GM23338 (cell line): ENCODE measurements at regions not wholly inside any gene's neighbourhood (a gene's known extent, or its start where the extent isn't known, plus 50 kb on each side); places are given as distances from the start of the nearest gene placed in this dataset.

Experiments used
- ATAC-seq: fragments of 200-7000 bp; cut with Tn5 transposase; 3 replicates; pipeline ENCODE4 v1.9.1; 2020
- DNase-seq: peaks from one replicate; pipeline ENCODE4 v3.0.0-alpha.2; 2015; ENCODE audit warnings: low spot score
- H2AFZ ChIP-seq: fragments of 200-600 bp; sonication (generic); 2 replicates; pipeline ENCODE4 v1.8.0; 2016; ENCODE audit warnings: antibody characterized with exemption, mild to moderate bottlenecking, moderate library complexity
- H3F3A ChIP-seq: fragments of 200-600 bp; sonication (generic); replicated peaks from 2 replicates; pipeline ENCODE4 v1.8.0; 2017; ENCODE audit warnings: antibody characterized with exemption, mixed run types, low read depth
- H3K27ac ChIP-seq: fragments of 200-600 bp; sonication (generic); 2 replicates; pipeline ENCODE4 v1.6.1; 2016; ENCODE audit warnings: low read depth
- H3K27me3 ChIP-seq: fragments of 200-600 bp; sonication (generic); 2 replicates; pipeline ENCODE4 v1.8.0; 2016; ENCODE audit warnings: mild to moderate bottlenecking, mixed run types, moderate library complexity; ENCODE audit not compliant: insufficient read depth
- H3K36me3 ChIP-seq: fragments of 200-600 bp; sonication (generic); 2 replicates; pipeline ENCODE4 v1.8.0; 2016; ENCODE audit warnings: mild to moderate bottlenecking; ENCODE audit not compliant: insufficient read depth
- H3K4me1 ChIP-seq: fragments of 200-600 bp; sonication (generic); 2 replicates; pipeline ENCODE4 v1.8.0; 2016; ENCODE audit warnings: mild to moderate bottlenecking, moderate library complexity; ENCODE audit not compliant: insufficient read depth
- H3K4me2 ChIP-seq: fragments of 200-600 bp; sonication (generic); 2 replicates; pipeline ENCODE4 v1.7.1; 2017; ENCODE audit warnings: mixed run types
- H3K4me3 ChIP-seq: fragments of 200-600 bp; sonication (generic); 2 replicates; pipeline ENCODE4 v1.6.1; 2016; ENCODE audit warnings: mixed run types
- H3K79me2 ChIP-seq: fragments of 200-600 bp; sonication (generic); replicated peaks from 2 replicates; pipeline ENCODE4 v1.8.0; 2017; ENCODE audit warnings: mild to moderate bottlenecking; ENCODE audit not compliant: insufficient read depth
- H3K9me2 ChIP-seq: fragments of 200-600 bp; sonication (generic); 2 replicates; pipeline ENCODE4 v1.8.0; 2017; ENCODE audit not compliant: insufficient read depth
- H4K20me1 ChIP-seq: fragments of 200-600 bp; sonication (generic); replicated peaks from 2 replicates; pipeline ENCODE4 v1.8.0; 2017; ENCODE audit warnings: mild to moderate bottlenecking; ENCODE audit not compliant: insufficient read depth
- H3K27ac Mint-ChIP-seq: 2 replicates; pipeline ENCODE4 v1.8.0; 2020; ENCODE audit warnings: inconsistent platforms, mild to moderate bottlenecking, moderate library complexity, mixed read lengths
- H3K27me3 Mint-ChIP-seq: 3 replicates; pipeline ENCODE4 v1.8.0; 2022; ENCODE audit warnings: low read depth, mild to moderate bottlenecking, moderate library complexity, mixed read lengths, inconsistent platforms; ENCODE audit not compliant: insufficient read depth, poor library complexity
- H3K36me3 Mint-ChIP-seq: 3 replicates; pipeline ENCODE4 v1.8.0; 2021; ENCODE audit warnings: low read depth, mild to moderate bottlenecking, inconsistent platforms, moderate library complexity, mixed read lengths
- H3K4me1 Mint-ChIP-seq: 3 replicates; pipeline ENCODE4 v1.8.0; 2020; ENCODE audit warnings: mild to moderate bottlenecking, inconsistent platforms, mixed read lengths
- H3K4me3 Mint-ChIP-seq: 3 replicates; pipeline ENCODE4 v1.8.0; 2021; ENCODE audit warnings: moderate library complexity, mild to moderate bottlenecking, inconsistent platforms, mixed read lengths
- H3K9me3 Mint-ChIP-seq: 3 replicates; pipeline ENCODE4 v1.8.0; 2020; ENCODE audit warnings: moderate library complexity, mild to moderate bottlenecking, inconsistent platforms, mixed read lengths
- EZH2phosphoT487 ChIP-seq: fragments of 200-600 bp; sonication (generic); IDR thresholded peaks from one replicate; pipeline ENCODE4 v1.8.1; 2018; ENCODE audit warnings: antibody characterized with exemption; ENCODE audit not compliant: unreplicated experiment
- JUNB ChIP-seq: IDR thresholded peaks from one replicate; pipeline ENCODE4 v1.6.1; 2016; ENCODE audit warnings: antibody characterized with exemption; ENCODE audit not compliant: unreplicated experiment
- NANOG ChIP-seq: IDR thresholded peaks from 2 replicates; pipeline ENCODE4 v1.6.1; 2016; ENCODE audit warnings: antibody characterized with exemption, borderline replicate concordance
- STAT1 ChIP-seq: IDR thresholded peaks from one replicate; pipeline ENCODE4 v1.6.1; 2016; ENCODE audit warnings: antibody characterized with exemption; ENCODE audit not compliant: unreplicated experiment
- ZNF114 ChIP-seq: fragments of 250-450 bp; sonication (Bioruptor Pico); IDR thresholded peaks from 2 replicates; pipeline ENCODE4 v1.5.0; 2020; ENCODE audit warnings: mild to moderate bottlenecking, moderate library complexity
- ZNF331 ChIP-seq: fragments of 250-450 bp; sonication (Bioruptor Pico); IDR thresholded peaks from 2 replicates; pipeline ENCODE4 v1.5.0; 2020; ENCODE audit warnings: low read depth, mild to moderate bottlenecking, moderate library complexity
- TF ChIP-seq, protein P1 (sequence below): fragments of 250-450 bp; sonication (Bioruptor Pico); IDR thresholded peaks from 2 replicates; pipeline ENCODE4 v1.5.0; 2020; ENCODE audit warnings: mild to moderate bottlenecking, moderate library complexity
- TF ChIP-seq, protein P2 (sequence below): IDR thresholded peaks from one replicate; pipeline ENCODE4 v1.6.1; 2018; ENCODE audit warnings: antibody characterized with exemption; ENCODE audit not compliant: unreplicated experiment
- TF ChIP-seq, protein P3 (sequence below), 2 experiments: fragments of 200-600 bp in 1 of 2; sonication (generic) in 1 of 2; conservative IDR thresholded peaks; 2 replicates each; pipeline versions ENCODE4 v1.5.1 to v1.6.1; 2016 to 2017; ENCODE audit warnings: antibody characterized with exemption in 2 of 2, low read depth in 2 of 2, mild to moderate bottlenecking in 2 of 2, moderate library complexity in 1 of 2

DNA sequence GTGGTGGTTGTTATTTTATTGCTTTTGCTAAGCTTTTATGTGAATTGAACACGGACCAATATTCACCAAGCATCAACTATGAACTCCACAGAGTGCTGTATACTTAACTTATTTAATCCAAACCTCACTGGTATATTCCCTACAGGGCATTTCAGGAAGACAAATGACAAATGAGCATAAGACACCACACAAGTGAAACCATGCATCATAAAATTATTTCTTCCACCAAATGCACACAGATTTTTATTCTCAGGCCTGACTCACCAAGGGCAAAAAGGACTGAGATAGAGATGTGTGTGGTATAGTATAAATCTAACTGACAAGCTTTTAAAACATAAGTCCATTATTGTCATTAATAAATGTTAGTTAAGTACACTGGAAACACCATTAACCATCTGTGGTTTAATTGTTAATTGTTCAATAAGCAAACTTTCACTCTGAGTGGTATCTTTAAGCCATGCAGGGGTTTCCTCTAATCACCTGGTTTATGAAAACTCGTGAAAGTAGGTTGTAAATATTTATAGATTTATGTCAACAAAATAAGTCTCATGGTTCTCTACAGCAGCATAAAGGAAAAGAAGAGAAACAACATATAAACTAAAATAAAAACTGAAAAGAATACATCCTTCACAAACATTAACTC, 77.6 kb upstream of the CRIM1 start:
- DNase-seq: no peak
- H3K9me2 ChIP-seq: peaks cover 18% of the 10 kb centered on the region; the same call in 1 of the 2 replicates
- TF ChIP-seq STAT1: no peak
- TF ChIP-seq JUNB: no peak
- no peak overlapping the region for H3K4me3 ChIP-seq
- peaks cover 14% of the 10 kb centered on the region; the same call in 1 of the 2 replicates for H3K36me3 ChIP-seq
- peaks cover 18% of the 10 kb centered on the region for H3K36me3 Mint-ChIP-seq
- no peaks in the 10 kb centered on the region for H3K27me3 ChIP-seq
- no peaks in the 10 kb centered on the region for H3F3A ChIP-seq
- no peak overlapping the region for H3K4me3 Mint-ChIP-seq
- no peaks in the 10 kb centered on the region for H3K79me2 ChIP-seq
- ATAC-seq: no peak
- no peaks in the 10 kb centered on the region for H4K20me1 ChIP-seq
- no peak overlapping the region for H2AFZ ChIP-seq
- no peaks in the 10 kb centered on the region for H3K4me1 ChIP-seq
- peaks cover 2% of the 10 kb centered on the region for H3K27me3 Mint-ChIP-seq
- no peak overlapping the region for H3K27ac Mint-ChIP-seq
- peaks cover 4% of the 10 kb centered on the region; the same call in 1 of the 3 replicates for H3K4me1 Mint-ChIP-seq
- H3K4me2 ChIP-seq: no peak overlapping the region
- no peak overlapping the region for H3K27ac ChIP-seq
- peaks cover 58% of the 10 kb centered on the region for H3K9me3 Mint-ChIP-seq

DNA sequence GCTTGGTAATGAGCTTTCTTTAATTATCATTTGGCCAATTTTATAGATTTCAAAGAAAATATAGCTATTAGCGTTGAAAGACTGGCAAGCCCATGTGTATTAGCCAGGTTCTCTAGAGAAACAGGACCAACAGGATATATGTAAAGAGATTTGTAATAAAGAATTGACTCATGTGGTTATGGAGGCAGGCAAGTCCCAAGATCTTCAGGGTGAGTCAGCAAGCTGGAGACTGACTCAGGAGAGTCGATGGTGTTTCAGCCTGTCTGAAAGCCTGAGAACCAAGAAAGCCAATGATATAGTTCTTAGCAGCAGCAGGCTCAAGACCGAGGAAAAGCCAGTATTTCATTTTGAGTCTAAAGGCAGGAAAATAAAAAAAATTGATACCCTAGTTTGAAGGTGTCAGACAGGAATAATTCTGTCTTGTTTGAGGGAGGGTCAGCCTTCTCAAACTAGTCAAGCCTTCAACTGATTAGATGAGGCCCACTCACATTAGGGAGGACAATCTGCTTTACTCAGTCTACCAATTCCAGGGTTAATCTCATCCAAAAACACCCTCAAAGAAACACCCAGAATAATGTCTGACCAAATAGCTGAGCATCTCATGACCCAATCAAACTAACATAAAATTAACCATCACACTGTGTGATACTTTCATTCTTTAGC, 78.3 kb upstream of the CRIM1 start:
- H3K4me1 ChIP-seq: peaks cover 2% of the 10 kb centered on the region; the same call in 1 of the 2 replicates
- H3K4me3 ChIP-seq: no peak overlapping the region
- no peaks in the 10 kb centered on the region for H3K27me3 ChIP-seq
- peak overlapping the region; percentile 35; the same call in 1 of the 2 replicates for H2AFZ ChIP-seq
- peaks cover 14% of the 10 kb centered on the region; the same call in 1 of the 2 replicates for H3K36me3 ChIP-seq
- H4K20me1 ChIP-seq: no peaks in the 10 kb centered on the region
- Mint-ChIP-seq H3K36me3 (peaks cover 18% of the 10 kb centered on the region), H3K4me3 (no peak overlapping the region), H3K4me1 (peaks cover 6% of the 10 kb centered on the region), H3K9me3 (peaks cover 57% of the 10 kb centered on the region), H3K27me3 (peaks cover 2% of the 10 kb centered on the region), H3K27ac (no peak overlapping the region)
- H3K79me2 ChIP-seq: no peaks in the 10 kb centered on the region
- ATAC-seq (no peak), DNase-seq (no peak)
- no peak overlapping the region for H3K27ac ChIP-seq
- H3K9me2 ChIP-seq: peaks cover 16% of the 10 kb centered on the region; the same call in 1 of the 2 replicates
- no peak overlapping the region for H3K4me2 ChIP-seq
- H3F3A ChIP-seq: no peaks in the 10 kb centered on the region
- no peak for TF ChIP-seq ZNF114 (CRISPR knock-in tag)
- TF ChIP-seq EZH2phosphoT487: no peak
- no peak for TF ChIP-seq ZNF331
- TF ChIP-seq, protein P1, sequence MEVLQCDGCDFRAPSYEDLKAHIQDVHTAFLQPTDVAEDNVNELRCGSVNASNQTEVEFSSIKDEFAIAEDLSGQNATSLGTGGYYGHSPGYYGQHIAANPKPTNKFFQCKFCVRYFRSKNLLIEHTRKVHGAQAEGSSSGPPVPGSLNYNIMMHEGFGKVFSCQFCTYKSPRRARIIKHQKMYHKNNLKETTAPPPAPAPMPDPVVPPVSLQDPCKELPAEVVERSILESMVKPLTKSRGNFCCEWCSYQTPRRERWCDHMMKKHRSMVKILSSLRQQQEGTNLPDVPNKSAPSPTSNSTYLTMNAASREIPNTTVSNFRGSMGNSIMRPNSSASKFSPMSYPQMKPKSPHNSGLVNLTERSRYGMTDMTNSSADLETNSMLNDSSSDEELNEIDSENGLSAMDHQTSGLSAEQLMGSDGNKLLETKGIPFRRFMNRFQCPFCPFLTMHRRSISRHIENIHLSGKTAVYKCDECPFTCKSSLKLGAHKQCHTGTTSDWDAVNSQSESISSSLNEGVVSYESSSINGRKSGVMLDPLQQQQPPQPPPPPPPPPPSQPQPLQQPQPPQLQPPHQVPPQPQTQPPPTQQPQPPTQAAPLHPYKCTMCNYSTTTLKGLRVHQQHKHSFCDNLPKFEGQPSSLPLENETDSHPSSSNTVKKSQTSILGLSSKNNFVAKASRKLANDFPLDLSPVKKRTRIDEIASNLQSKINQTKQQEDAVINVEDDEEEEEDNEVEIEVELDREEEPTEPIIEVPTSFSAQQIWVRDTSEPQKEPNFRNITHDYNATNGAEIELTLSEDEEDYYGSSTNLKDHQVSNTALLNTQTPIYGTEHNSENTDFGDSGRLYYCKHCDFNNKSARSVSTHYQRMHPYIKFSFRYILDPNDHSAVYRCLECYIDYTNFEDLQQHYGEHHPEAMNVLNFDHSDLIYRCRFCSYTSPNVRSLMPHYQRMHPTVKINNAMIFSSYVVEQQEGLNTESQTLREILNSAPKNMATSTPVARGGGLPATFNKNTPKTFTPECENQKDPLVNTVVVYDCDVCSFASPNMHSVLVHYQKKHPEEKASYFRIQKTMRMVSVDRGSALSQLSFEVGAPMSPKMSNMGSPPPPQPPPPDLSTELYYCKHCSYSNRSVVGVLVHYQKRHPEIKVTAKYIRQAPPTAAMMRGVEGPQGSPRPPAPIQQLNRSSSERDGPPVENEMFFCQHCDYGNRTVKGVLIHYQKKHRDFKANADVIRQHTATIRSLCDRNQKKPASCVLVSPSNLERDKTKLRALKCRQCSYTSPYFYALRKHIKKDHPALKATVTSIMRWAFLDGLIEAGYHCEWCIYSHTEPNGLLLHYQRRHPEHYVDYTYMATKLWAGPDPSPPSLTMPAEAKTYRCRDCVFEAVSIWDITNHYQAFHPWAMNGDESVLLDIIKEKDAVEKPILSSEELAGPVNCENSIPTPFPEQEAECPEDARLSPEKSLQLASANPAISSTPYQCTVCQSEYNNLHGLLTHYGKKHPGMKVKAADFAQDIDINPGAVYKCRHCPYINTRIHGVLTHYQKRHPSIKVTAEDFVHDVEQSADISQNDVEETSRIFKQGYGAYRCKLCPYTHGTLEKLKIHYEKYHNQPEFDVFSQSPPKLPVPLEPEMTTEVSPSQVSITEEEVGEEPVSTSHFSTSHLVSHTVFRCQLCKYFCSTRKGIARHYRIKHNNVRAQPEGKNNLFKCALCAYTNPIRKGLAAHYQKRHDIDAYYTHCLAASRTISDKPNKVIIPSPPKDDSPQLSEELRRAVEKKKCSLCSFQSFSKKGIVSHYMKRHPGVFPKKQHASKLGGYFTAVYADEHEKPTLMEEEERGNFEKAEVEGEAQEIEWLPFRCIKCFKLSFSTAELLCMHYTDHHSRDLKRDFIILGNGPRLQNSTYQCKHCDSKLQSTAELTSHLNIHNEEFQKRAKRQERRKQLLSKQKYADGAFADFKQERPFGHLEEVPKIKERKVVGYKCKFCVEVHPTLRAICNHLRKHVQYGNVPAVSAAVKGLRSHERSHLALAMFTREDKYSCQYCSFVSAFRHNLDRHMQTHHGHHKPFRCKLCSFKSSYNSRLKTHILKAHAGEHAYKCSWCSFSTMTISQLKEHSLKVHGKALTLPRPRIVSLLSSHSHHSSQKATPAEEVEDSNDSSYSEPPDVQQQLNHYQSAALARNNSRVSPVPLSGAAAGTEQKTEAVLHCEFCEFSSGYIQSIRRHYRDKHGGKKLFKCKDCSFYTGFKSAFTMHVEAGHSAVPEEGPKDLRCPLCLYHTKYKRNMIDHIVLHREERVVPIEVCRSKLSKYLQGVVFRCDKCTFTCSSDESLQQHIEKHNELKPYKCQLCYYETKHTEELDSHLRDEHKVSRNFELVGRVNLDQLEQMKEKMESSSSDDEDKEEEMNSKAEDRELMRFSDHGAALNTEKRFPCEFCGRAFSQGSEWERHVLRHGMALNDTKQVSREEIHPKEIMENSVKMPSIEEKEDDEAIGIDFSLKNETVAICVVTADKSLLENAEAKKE (CRISPR knock-in tag): no peak
- TF ChIP-seq, protein P2, sequence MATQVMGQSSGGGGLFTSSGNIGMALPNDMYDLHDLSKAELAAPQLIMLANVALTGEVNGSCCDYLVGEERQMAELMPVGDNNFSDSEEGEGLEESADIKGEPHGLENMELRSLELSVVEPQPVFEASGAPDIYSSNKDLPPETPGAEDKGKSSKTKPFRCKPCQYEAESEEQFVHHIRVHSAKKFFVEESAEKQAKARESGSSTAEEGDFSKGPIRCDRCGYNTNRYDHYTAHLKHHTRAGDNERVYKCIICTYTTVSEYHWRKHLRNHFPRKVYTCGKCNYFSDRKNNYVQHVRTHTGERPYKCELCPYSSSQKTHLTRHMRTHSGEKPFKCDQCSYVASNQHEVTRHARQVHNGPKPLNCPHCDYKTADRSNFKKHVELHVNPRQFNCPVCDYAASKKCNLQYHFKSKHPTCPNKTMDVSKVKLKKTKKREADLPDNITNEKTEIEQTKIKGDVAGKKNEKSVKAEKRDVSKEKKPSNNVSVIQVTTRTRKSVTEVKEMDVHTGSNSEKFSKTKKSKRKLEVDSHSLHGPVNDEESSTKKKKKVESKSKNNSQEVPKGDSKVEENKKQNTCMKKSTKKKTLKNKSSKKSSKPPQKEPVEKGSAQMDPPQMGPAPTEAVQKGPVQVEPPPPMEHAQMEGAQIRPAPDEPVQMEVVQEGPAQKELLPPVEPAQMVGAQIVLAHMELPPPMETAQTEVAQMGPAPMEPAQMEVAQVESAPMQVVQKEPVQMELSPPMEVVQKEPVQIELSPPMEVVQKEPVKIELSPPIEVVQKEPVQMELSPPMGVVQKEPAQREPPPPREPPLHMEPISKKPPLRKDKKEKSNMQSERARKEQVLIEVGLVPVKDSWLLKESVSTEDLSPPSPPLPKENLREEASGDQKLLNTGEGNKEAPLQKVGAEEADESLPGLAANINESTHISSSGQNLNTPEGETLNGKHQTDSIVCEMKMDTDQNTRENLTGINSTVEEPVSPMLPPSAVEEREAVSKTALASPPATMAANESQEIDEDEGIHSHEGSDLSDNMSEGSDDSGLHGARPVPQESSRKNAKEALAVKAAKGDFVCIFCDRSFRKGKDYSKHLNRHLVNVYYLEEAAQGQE: no peak
- TF ChIP-seq STAT1: no peak
- TF ChIP-seq NANOG: no peak
- TF ChIP-seq, protein P3, sequence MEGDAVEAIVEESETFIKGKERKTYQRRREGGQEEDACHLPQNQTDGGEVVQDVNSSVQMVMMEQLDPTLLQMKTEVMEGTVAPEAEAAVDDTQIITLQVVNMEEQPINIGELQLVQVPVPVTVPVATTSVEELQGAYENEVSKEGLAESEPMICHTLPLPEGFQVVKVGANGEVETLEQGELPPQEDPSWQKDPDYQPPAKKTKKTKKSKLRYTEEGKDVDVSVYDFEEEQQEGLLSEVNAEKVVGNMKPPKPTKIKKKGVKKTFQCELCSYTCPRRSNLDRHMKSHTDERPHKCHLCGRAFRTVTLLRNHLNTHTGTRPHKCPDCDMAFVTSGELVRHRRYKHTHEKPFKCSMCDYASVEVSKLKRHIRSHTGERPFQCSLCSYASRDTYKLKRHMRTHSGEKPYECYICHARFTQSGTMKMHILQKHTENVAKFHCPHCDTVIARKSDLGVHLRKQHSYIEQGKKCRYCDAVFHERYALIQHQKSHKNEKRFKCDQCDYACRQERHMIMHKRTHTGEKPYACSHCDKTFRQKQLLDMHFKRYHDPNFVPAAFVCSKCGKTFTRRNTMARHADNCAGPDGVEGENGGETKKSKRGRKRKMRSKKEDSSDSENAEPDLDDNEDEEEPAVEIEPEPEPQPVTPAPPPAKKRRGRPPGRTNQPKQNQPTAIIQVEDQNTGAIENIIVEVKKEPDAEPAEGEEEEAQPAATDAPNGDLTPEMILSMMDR (conservative IDR thresholded peaks at IDR 0.05; ENCODE audit: low read depth in 2 of 2): no peak
- no peak for TF ChIP-seq JUNB
